ENCODE measurements at regions not wholly inside any gene's neighbourhood (a gene's known extent, or its start where the extent isn't known, plus 50 kb on each side); places are given as distances from the start of the nearest gene placed in this dataset.

DNA sequence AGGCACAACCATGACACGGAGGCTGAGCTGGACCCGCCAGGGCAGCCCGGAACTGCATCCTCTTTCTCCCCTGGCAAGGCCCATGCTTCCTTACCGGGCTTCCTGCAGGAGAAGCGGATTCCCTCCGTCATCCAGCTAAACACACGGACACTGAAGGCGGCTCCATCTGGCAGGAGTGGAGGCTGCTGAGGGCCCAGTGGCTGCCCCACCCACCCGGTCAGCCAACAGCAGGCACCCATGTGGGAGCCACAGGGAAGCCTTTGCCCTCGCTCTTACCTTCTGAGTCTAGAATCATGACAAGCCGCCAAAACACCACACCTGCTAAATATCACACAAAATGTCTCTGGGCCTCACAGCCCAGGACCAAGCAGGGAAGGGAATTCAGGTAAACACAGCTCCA lies 321.6 kb upstream of the RNF32 start:
- TF ChIP-seq POLR2A (IDR thresholded peaks at IDR 0.05; ENCODE audit: low read depth, low read length) (no peak), RAD21 (IDR thresholded peaks at IDR 0.05; ENCODE audit: low read length) (no peak), MXI1 (IDR thresholded peaks at IDR 0.05; ENCODE audit: borderline replicate concordance, low read depth, low read length) (no peak), CEBPB (IDR thresholded peaks at IDR 0.05; ENCODE audit: low read depth, low read length) (no peak), ELK1 (IDR thresholded peaks at IDR 0.05; ENCODE audit: borderline replicate concordance, low read depth, low read length) (no peak), SMC3 (IDR thresholded peaks at IDR 0.05; ENCODE audit: low read depth, low read length) (no peak), RCOR1 (IDR thresholded peaks at IDR 0.05; ENCODE audit: insufficient replicate concordance, low read length) (no peak)
- TF ChIP-seq, protein P1, sequence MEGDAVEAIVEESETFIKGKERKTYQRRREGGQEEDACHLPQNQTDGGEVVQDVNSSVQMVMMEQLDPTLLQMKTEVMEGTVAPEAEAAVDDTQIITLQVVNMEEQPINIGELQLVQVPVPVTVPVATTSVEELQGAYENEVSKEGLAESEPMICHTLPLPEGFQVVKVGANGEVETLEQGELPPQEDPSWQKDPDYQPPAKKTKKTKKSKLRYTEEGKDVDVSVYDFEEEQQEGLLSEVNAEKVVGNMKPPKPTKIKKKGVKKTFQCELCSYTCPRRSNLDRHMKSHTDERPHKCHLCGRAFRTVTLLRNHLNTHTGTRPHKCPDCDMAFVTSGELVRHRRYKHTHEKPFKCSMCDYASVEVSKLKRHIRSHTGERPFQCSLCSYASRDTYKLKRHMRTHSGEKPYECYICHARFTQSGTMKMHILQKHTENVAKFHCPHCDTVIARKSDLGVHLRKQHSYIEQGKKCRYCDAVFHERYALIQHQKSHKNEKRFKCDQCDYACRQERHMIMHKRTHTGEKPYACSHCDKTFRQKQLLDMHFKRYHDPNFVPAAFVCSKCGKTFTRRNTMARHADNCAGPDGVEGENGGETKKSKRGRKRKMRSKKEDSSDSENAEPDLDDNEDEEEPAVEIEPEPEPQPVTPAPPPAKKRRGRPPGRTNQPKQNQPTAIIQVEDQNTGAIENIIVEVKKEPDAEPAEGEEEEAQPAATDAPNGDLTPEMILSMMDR (conservative IDR thresholded peaks at IDR 0.05; ENCODE audit: low read depth, low read length), result no peak
- TF ChIP-seq, protein P2, sequence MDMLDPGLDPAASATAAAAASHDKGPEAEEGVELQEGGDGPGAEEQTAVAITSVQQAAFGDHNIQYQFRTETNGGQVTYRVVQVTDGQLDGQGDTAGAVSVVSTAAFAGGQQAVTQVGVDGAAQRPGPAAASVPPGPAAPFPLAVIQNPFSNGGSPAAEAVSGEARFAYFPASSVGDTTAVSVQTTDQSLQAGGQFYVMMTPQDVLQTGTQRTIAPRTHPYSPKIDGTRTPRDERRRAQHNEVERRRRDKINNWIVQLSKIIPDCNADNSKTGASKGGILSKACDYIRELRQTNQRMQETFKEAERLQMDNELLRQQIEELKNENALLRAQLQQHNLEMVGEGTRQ (IDR thresholded peaks at IDR 0.05; ENCODE audit: low read depth, low read length), result no peak
